ENCODE measurements at regions not wholly inside any gene's neighbourhood (a gene's known extent, or its start where the extent isn't known, plus 50 kb on each side); places are given as distances from the start of the nearest gene placed in this dataset.

DNA sequence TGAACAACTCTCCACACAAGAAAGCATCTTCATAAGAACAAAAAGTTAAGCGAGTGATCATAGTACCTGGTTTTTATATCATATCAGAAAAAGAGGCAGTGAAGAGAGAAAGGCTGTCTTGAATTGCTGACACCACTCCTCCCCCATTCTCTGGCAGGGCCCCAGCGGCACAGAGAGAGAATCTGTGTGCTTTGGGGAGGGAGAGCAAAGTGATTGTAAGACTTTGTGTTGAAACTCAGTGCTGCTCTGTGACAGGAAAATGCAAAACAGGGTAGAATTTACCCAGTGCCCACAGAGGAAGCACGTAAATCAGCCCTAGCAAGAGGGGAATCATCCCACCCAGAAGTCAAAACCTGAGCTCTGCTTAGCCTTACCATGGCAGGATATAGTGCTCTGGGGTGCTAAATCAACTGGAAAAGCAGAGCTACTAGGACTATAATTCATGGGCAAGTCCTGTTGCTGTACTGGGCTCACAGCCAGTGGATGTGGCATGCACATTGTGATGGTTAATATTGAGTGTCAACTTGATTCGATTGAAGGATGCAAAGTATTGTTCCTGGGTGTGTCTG is 174.6 kb downstream of the PRR32 start:
- Histone ChIP-seq H3K27me3 (ENCODE audit: insufficient read depth, low read length) (no peaks in the 10 kb centered on the region), H3K9me2 (ENCODE audit: insufficient read depth) (no peaks in the 10 kb centered on the region), H3K4me3 (replicated peaks in 1 of 2; ENCODE audit: low read depth in 1 of 2, low read length in 2 of 2) (no peak overlapping the region), H3K27ac (ENCODE audit: low read depth, low read length) (no peak overlapping the region), H3K9ac (ENCODE audit: low read length) (no peak overlapping the region), H3K4me1 (ENCODE audit: control insufficient read depth in 1 of 2, insufficient read depth in 2 of 2, low read length in 2 of 2) (no peaks in the 10 kb centered on the region), H3K79me2 (ENCODE audit: insufficient read depth, low read length) (no peaks in the 10 kb centered on the region), H3K36me3 (ENCODE audit: control insufficient read depth in 1 of 2, insufficient read depth in 2 of 2, low read length in 2 of 2) (no peaks in the 10 kb centered on the region), H2AFZ (ENCODE audit: low read depth, low read length, poor library complexity, severe bottlenecking) (no peak overlapping the region), H3K4me2 (ENCODE audit: low read length) (no peak overlapping the region), H3K9me3 (ENCODE audit: control insufficient read depth in 1 of 2, insufficient read depth in 1 of 2, low read depth in 1 of 2, low read length in 2 of 2) (no peaks in the 10 kb centered on the region), H4K20me1 (ENCODE audit: insufficient read depth) (no peaks in the 10 kb centered on the region)
- no TSS peak for BruUV-seq (replicated peaks)
- ChIA-PET RAD21 (ENCODE audit: low non-redundant PET in 1 of 2, low total read pairs in 2 of 2, uncharacterized antibody in 2 of 2, unreplicated experiment in 2 of 2) (no interaction called here), CTCF (no interaction called here), POLR2A (no interaction called here)
- intact Hi-C loops (cut with micrococcal nuclease), result no loop called here
- ATAC-seq (no peak), DNase-seq (ENCODE audit: low read depth, low spot score) (no peak)
- TF ChIP-seq, protein P1, sequence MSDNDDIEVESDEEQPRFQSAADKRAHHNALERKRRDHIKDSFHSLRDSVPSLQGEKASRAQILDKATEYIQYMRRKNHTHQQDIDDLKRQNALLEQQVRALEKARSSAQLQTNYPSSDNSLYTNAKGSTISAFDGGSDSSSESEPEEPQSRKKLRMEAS (IDR thresholded peaks at IDR 0.05), result no peak
- TF ChIP-seq CEBPB (IDR thresholded peaks at IDR 0.05; ENCODE audit: low read depth) (no peak), EZH2 (IDR thresholded peaks at IDR 0.05) (no peak), ZNF274 (IDR thresholded peaks at IDR 0.05; ENCODE audit: low read depth, low read length) (no peak), ZFX (IDR thresholded peaks at IDR 0.05) (no peak), SRF (IDR thresholded peaks at IDR 0.05; ENCODE audit: low read depth) (no peak), SIN3A (IDR thresholded peaks at IDR 0.05; ENCODE audit: low read depth) (no peak), EZH2phosphoT487 (IDR thresholded peaks at IDR 0.05; ENCODE audit: borderline replicate concordance) (no peak), JUND (IDR thresholded peaks at IDR 0.05) (no peak), YY1 (IDR thresholded peaks at IDR 0.05; ENCODE audit: extremely low read depth, insufficient replicate concordance, low read depth, low read length) (no peak), CBX3 (IDR thresholded peaks at IDR 0.05; ENCODE audit: low read depth) (no peak)
- TF ChIP-seq, protein P2, sequence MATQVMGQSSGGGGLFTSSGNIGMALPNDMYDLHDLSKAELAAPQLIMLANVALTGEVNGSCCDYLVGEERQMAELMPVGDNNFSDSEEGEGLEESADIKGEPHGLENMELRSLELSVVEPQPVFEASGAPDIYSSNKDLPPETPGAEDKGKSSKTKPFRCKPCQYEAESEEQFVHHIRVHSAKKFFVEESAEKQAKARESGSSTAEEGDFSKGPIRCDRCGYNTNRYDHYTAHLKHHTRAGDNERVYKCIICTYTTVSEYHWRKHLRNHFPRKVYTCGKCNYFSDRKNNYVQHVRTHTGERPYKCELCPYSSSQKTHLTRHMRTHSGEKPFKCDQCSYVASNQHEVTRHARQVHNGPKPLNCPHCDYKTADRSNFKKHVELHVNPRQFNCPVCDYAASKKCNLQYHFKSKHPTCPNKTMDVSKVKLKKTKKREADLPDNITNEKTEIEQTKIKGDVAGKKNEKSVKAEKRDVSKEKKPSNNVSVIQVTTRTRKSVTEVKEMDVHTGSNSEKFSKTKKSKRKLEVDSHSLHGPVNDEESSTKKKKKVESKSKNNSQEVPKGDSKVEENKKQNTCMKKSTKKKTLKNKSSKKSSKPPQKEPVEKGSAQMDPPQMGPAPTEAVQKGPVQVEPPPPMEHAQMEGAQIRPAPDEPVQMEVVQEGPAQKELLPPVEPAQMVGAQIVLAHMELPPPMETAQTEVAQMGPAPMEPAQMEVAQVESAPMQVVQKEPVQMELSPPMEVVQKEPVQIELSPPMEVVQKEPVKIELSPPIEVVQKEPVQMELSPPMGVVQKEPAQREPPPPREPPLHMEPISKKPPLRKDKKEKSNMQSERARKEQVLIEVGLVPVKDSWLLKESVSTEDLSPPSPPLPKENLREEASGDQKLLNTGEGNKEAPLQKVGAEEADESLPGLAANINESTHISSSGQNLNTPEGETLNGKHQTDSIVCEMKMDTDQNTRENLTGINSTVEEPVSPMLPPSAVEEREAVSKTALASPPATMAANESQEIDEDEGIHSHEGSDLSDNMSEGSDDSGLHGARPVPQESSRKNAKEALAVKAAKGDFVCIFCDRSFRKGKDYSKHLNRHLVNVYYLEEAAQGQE (IDR thresholded peaks at IDR 0.05; ENCODE audit: low read depth), result no peak
- TF ChIP-seq, protein P3, sequence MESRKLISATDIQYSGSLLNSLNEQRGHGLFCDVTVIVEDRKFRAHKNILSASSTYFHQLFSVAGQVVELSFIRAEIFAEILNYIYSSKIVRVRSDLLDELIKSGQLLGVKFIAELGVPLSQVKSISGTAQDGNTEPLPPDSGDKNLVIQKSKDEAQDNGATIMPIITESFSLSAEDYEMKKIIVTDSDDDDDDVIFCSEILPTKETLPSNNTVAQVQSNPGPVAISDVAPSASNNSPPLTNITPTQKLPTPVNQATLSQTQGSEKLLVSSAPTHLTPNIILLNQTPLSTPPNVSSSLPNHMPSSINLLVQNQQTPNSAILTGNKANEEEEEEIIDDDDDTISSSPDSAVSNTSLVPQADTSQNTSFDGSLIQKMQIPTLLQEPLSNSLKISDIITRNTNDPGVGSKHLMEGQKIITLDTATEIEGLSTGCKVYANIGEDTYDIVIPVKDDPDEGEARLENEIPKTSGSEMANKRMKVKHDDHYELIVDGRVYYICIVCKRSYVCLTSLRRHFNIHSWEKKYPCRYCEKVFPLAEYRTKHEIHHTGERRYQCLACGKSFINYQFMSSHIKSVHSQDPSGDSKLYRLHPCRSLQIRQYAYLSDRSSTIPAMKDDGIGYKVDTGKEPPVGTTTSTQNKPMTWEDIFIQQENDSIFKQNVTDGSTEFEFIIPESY (IDR thresholded peaks at IDR 0.05; ENCODE audit: extremely low read depth, insufficient replicate concordance, low read length), result no peak
- TF ChIP-seq, protein P4, sequence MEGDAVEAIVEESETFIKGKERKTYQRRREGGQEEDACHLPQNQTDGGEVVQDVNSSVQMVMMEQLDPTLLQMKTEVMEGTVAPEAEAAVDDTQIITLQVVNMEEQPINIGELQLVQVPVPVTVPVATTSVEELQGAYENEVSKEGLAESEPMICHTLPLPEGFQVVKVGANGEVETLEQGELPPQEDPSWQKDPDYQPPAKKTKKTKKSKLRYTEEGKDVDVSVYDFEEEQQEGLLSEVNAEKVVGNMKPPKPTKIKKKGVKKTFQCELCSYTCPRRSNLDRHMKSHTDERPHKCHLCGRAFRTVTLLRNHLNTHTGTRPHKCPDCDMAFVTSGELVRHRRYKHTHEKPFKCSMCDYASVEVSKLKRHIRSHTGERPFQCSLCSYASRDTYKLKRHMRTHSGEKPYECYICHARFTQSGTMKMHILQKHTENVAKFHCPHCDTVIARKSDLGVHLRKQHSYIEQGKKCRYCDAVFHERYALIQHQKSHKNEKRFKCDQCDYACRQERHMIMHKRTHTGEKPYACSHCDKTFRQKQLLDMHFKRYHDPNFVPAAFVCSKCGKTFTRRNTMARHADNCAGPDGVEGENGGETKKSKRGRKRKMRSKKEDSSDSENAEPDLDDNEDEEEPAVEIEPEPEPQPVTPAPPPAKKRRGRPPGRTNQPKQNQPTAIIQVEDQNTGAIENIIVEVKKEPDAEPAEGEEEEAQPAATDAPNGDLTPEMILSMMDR (IDR thresholded peaks at IDR 0.05 in 2 of 3, conservative IDR thresholded peaks at IDR 0.05 in 1 of 3; ENCODE audit: borderline replicate concordance in 1 of 3, insufficient read depth in 1 of 3, low read depth in 2 of 3, low read length in 2 of 3), result no peak

Measured in HCT116 (cell line).